ENCODE measurements at regions not wholly inside any gene's neighbourhood (a gene's known extent, or its start where the extent isn't known, plus 50 kb on each side); places are given as distances from the start of the nearest gene placed in this dataset.

DNA sequence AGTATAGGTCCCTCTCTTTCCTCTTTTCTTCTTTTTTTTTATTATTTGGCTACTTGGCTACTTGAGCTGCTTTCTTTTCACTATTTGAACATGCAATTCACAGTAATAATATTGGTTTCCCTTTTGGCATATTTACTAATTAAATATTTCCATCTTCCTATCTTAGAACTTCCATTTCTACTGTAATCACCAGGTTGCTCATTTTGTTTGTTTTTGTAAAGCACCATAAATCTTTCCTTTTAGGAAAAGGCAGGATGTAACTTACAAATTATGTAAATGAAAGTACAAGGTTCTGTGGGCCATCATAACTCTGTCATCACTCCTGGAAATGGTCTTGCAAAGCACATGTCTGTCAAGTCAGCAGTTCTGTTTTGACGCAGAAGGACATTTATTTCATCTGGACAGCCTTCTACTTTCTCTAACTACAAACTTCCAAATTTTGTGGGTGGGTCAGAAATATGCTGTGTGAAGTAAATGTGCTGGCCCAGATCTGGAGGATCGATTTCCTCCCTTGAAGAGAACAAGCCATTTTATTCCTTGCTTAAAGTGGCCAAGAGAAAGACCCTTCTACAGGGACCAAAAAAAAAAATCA lies 71.7 kb upstream of the TNFSF18 start:
- peak overlapping the region in 3 of 5 donors; percentile 26 to 61 (median 52) for H3K27ac ChIP-seq
- peaks cover 0 to 11% of the 10 kb centered on the region in 2 donors for H3K4me1 ChIP-seq (replicated peaks in 1 of 2)
- WGBS, 4 donors: 46 to 60% (median 47%) methylated on average over 2 of the region's 2 CpGs

DNA sequence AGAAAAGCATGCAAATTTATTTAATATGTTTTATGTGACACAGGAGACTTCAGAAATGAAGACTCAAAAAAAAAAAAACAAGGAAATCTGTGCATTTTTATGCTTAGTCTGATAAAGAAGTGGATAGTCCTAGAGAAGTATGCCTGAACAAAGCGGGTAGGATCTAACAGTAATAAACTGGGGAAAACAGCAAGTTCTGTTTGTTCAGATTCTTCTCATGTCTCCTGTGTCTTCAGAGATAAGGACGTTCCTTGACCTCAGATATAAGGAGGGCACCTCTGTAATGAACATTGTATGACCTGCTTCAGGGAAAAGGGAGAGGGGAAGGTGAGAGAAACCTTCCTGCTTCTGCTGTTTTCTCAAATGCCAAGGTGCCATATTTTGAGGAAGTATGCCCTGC lies 67.7 kb upstream of the TNFSF18 start:
- H3K4me1 ChIP-seq (replicated peaks in 1 of 2): peaks cover 0 to 11% of the 10 kb centered on the region in 2 donors
- H3K4me3 ChIP-seq: no peak overlapping the region
- H3K27ac ChIP-seq: no peak overlapping the region
- H3K36me3 ChIP-seq (replicated peaks in 1 of 2): no peaks in the 10 kb centered on the region
- DNase-seq: no peak
- no peaks in the 10 kb centered on the region for H3K27me3 ChIP-seq
- intact Hi-C loops (cut with DNase I): no loop called here
- 63 to 77% (median 69%) methylated on average over 2 of the region's 2 CpGs for WGBS, 4 donors
- no peaks in the 10 kb centered on the region for H3K9me3 ChIP-seq (replicated peaks in 1 of 3)
- TF ChIP-seq, protein P1, sequence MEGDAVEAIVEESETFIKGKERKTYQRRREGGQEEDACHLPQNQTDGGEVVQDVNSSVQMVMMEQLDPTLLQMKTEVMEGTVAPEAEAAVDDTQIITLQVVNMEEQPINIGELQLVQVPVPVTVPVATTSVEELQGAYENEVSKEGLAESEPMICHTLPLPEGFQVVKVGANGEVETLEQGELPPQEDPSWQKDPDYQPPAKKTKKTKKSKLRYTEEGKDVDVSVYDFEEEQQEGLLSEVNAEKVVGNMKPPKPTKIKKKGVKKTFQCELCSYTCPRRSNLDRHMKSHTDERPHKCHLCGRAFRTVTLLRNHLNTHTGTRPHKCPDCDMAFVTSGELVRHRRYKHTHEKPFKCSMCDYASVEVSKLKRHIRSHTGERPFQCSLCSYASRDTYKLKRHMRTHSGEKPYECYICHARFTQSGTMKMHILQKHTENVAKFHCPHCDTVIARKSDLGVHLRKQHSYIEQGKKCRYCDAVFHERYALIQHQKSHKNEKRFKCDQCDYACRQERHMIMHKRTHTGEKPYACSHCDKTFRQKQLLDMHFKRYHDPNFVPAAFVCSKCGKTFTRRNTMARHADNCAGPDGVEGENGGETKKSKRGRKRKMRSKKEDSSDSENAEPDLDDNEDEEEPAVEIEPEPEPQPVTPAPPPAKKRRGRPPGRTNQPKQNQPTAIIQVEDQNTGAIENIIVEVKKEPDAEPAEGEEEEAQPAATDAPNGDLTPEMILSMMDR (IDR thresholded peaks at IDR 0.05): no peak
- no peak for TF ChIP-seq POLR2A (IDR thresholded peaks at IDR 0.05)

More for the DNA sequence above, 71.7 kb upstream of the TNFSF18 start:
- Histone ChIP-seq H3K36me3 (replicated peaks in 1 of 2) (no peaks in the 10 kb centered on the region), H3K9me3 (replicated peaks in 1 of 3) (no peaks in the 10 kb centered on the region), H3K4me3 (peak overlapping the region in 1 of 4 donors; percentile 27), H3K27me3 (no peaks in the 10 kb centered on the region)
- intact Hi-C loops (cut with DNase I): no loop called here
- no peak for DNase-seq
- no peak for TF ChIP-seq POLR2A (IDR thresholded peaks at IDR 0.05)
- TF ChIP-seq, protein P1 (IDR thresholded peaks at IDR 0.05): no peak

DNA sequence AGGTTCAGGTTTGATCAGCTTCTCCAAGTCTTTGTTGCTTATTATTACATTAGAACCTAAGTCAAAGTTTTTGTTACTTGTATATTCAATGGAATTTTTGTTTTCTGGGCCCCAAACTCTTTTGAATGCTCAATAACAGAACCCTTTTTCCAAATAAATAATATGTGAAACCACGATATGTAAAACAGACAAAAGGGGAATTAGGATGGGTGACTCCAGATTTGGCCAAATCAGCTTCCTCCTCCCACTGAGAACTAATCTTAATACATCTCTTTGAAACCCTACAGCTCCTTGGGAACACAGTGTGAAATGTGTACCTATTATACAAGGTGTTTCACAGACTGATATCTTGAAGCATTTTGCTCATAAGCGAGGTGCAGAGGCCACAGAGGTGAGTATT lies 67.0 kb upstream of the TNFSF18 start:
- no peak overlapping the region for H3K27ac ChIP-seq
- intact Hi-C loops (cut with DNase I): no loop called here
- no peaks in the 10 kb centered on the region for H3K27me3 ChIP-seq
- H3K36me3 ChIP-seq (replicated peaks in 1 of 2): no peaks in the 10 kb centered on the region
- no peaks in the 10 kb centered on the region for H3K9me3 ChIP-seq (replicated peaks in 1 of 3)
- no peak for DNase-seq
- H3K4me3 ChIP-seq: no peak overlapping the region
- 74 to 91% (median 84%) methylated on average over 2 of the region's 2 CpGs for WGBS, 4 donors
- TF ChIP-seq, protein P1 (IDR thresholded peaks at IDR 0.05): no peak
- TF ChIP-seq POLR2A (IDR thresholded peaks at IDR 0.05): no peak
- peaks cover 0 to 11% of the 10 kb centered on the region in 2 donors for H3K4me1 ChIP-seq (replicated peaks in 1 of 2)

DNA sequence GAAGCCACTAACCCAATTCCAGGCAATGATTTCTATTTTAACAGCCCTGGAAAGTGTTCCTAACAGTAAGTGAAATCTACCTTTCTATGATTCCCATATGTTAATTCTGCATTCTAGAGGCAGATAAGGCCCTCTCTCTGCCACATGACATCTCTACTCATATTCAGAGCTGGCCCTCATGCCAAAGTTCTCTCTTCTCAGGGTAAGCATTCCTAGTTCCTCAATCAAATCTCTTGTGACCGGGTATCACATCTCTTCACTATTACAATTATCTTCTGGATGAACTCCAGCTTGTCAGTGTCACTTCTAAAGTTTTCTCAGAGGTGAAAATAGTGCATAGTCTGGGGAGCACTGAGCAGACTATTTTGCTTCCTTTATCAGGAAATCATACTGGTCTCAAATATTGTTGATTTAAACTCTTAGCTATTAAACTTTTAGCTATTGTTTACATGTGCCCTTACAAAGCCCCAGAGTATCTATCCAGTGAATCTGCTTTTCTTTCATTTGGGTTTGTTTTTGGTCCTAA lies 66.4 kb upstream of the TNFSF18 start:
- Histone ChIP-seq H3K27me3 (no peaks in the 10 kb centered on the region), H3K27ac (no peak overlapping the region), H3K4me3 (no peak overlapping the region), H3K4me1 (replicated peaks in 1 of 2) (peaks cover 0 to 5% of the 10 kb centered on the region in 2 donors), H3K36me3 (replicated peaks in 1 of 2) (no peaks in the 10 kb centered on the region), H3K9me3 (replicated peaks in 1 of 3) (no peaks in the 10 kb centered on the region)
- DNase-seq: peak in 1 of 7 donors; percentile 24
- 23 to 52% (median 41%) methylated on average over 1 of the region's 1 CpG for WGBS, 4 donors
- TF ChIP-seq, protein P1 (IDR thresholded peaks at IDR 0.05): no peak
- TF ChIP-seq POLR2A (IDR thresholded peaks at IDR 0.05): no peak
- intact Hi-C loops (cut with DNase I): no loop called here
